K562 (cell line): ENCODE measurements at regions not wholly inside any gene's neighbourhood (a gene's known extent, or its start where the extent isn't known, plus 50 kb on each side); places are given as distances from the start of the nearest gene placed in this dataset.
A peak's percentile ranks its signal among the peaks of the same experiment; 100 is the strongest.

Experiments
- ATAC-seq: fragments of 200-7000 bp; cut with Tn5 transposase; 3 replicates; pipeline ENCODE4 v1.9.1; 2020; ENCODE audit warnings: moderate library complexity
- BruUV-seq: library from RNA; stranded (reverse); fragments of 400-500 nt; replicated peaks from 2 replicates; lab custom pipeline; 2021; lab: Mats Ljungman, UMichigan
- CTCF ChIA-PET: fragments of 300-600 bp; formaldehyde crosslinking; extraction: SDS; loops from one replicate; lab custom pipeline; 2021; ENCODE audit warnings: low intra/inter-chr PET ratio; lab: Yijun Ruan, JAX
- POLR2A ChIA-PET: fragments of 300-600, 350-650 bp; sonication (Branson Sonifier 250); formaldehyde crosslinking; extraction: SDS; loops from one replicate; lab custom pipeline; 2021; ENCODE audit warnings: antibody characterized with exemption, inconsistent platforms; lab: Yijun Ruan, JAX
- DNase-seq, 4 experiments: peaks; one replicate each; pipeline versions ENCODE4 v3.0.0 to v3.0.0-alpha.2; 2011 to 2018; ENCODE audit warnings: low spot score in 3 of 4, mixed read lengths in 3 of 4; ENCODE audit errors: extremely low read depth in 1 of 4
- FAIRE-seq: peaks from 2 replicates; lab custom pipeline; 2011; peaks lifted over from hg19 to GRCh38; lab: Jason Lieb, UNC
- H2AFZ ChIP-seq: 2 replicates; pipeline ENCODE4 v1.6.0; 2011; ENCODE audit warnings: low read depth, low read length, control low read depth, inconsistent platforms
- H3K27ac ChIP-seq: fragments of 200-600 bp; 3 replicates; pipeline ENCODE4 v1.8.0; 2011; ENCODE audit warnings: low read depth, mild to moderate bottlenecking, control low read depth, inconsistent platforms, low read length, moderate library complexity, mixed read lengths; ENCODE audit errors: extremely low read depth
- H3K27me3 ChIP-seq, 2 experiments: fragments of 300-600 bp in 1 of 2; 2 replicates in 1 of 2; 3 replicates in 1 of 2; pipeline versions ENCODE4 v1.6.0 to v1.8.0; 2011; ENCODE audit warnings: inconsistent platforms in 2 of 2, low read length in 2 of 2, mild to moderate bottlenecking in 1 of 2, mixed read lengths in 1 of 2, moderate library complexity in 1 of 2; ENCODE audit not compliant: control insufficient read depth in 2 of 2, insufficient read depth in 2 of 2
- H3K36me3 ChIP-seq: fragments of 300-600 bp; 3 replicates; pipeline ENCODE4 v1.8.0; 2011; ENCODE audit warnings: mild to moderate bottlenecking, low read length, inconsistent platforms; ENCODE audit not compliant: control insufficient read depth, insufficient read depth
- H3K4me1 ChIP-seq, 2 experiments: fragments of 200-600 bp in 1 of 2; replicated peaks in 1 of 2; 2 replicates in 1 of 2; 3 replicates in 1 of 2; pipeline versions ENCODE4 v1.5.1 to v1.8.0; 2011; ENCODE audit warnings: inconsistent platforms in 2 of 2, low read length in 2 of 2, mild to moderate bottlenecking in 1 of 2, mixed read lengths in 1 of 2, moderate library complexity in 1 of 2; ENCODE audit not compliant: control insufficient read depth in 2 of 2, insufficient read depth in 2 of 2
- H3K4me2 ChIP-seq: 2 replicates; pipeline ENCODE4 v1.6.1; 2011; ENCODE audit warnings: low read length, control low read depth, inconsistent platforms, mixed read lengths; ENCODE audit not compliant: insufficient read depth
- H3K4me3 ChIP-seq: fragments of 200-600 bp; sonication (generic), shearing (Covaris generic); 2 replicates; pipeline ENCODE4 v1.5.1; 2016; ENCODE audit warnings: control low read depth, inconsistent platforms
- H3K79me2 ChIP-seq: fragments of 200-600 bp; 3 replicates; pipeline ENCODE4 v1.8.0; 2011; ENCODE audit warnings: low read length, inconsistent platforms; ENCODE audit not compliant: control insufficient read depth, insufficient read depth
- H3K9ac ChIP-seq, 2 experiments: 2 replicates each; pipeline versions ENCODE4 v1.6.0 to v1.6.1; 2011; ENCODE audit warnings: low read depth in 2 of 2, low read length in 2 of 2, control low read depth in 1 of 2, inconsistent platforms in 1 of 2, mild to moderate bottlenecking in 1 of 2, mixed read lengths in 1 of 2; ENCODE audit not compliant: insufficient read depth in 1 of 2
- H3K9me1 ChIP-seq: one replicate; pipeline ENCODE4 v1.6.0; 2011; ENCODE audit warnings: inconsistent platforms, mild to moderate bottlenecking, low read length, moderate library complexity; ENCODE audit not compliant: control insufficient read depth, insufficient read depth
- H3K9me3 ChIP-seq: replicated peaks from 2 replicates; pipeline ENCODE4 v1.5.1; 2011; ENCODE audit warnings: low read depth, low read length, inconsistent platforms; ENCODE audit not compliant: control insufficient read depth, insufficient read depth
- H4K20me1 ChIP-seq: replicated peaks from 2 replicates; pipeline ENCODE4 v1.6.1; 2011; ENCODE audit warnings: low read length, inconsistent platforms, mixed read lengths; ENCODE audit not compliant: control insufficient read depth, insufficient read depth
- CBFA2T3 ChIP-seq: fragments of 450-650 bp; IDR thresholded peaks from 2 replicates; pipeline ENCODE4 v1.6.1; 2017
- FOXJ2 ChIP-seq: fragments of 200-800 bp; sonication (Bioruptor generic); IDR thresholded peaks from 2 replicates; pipeline ENCODE4 v1.6.1; 2016; ENCODE audit warnings: missing genetic modification characterization, missing compliant biosample characterization
- IFI16 ChIP-seq: fragments of 250-450 bp; sonication (Bioruptor Pico); IDR thresholded peaks from 2 replicates; pipeline ENCODE4 v2.1.2; 2022; ENCODE audit warnings: mild to moderate bottlenecking, inconsistent platforms
- KDM1A ChIP-seq, 2 experiments: fragments of 450-650 bp; IDR thresholded peaks; 2 replicates each; pipeline ENCODE4 v1.6.1; 2016; ENCODE audit warnings: mild to moderate bottlenecking in 2 of 2
- RCOR1 ChIP-seq, 2 experiments: IDR thresholded peaks; 2 replicates each; pipeline ENCODE4 v1.6.1; 2012; ENCODE audit warnings: low read depth in 2 of 2, low read length in 2 of 2, borderline replicate concordance in 1 of 2, improper control_type of control experiment in 1 of 2
- RFX1 ChIP-seq: fragments of 450-650 bp; IDR thresholded peaks from 2 replicates; pipeline ENCODE4 v1.6.1; 2016; ENCODE audit warnings: mild to moderate bottlenecking, moderate library complexity
- SMARCA5 ChIP-seq: fragments of 450-650 bp; IDR thresholded peaks from 2 replicates; pipeline ENCODE4 v1.6.1; 2016
- U2AF2 ChIP-seq: fragments of 200-400 bp; formaldehyde crosslinking; optimal IDR thresholded peaks from 2 replicates; pipeline ENCODE3; 2017; ENCODE audit warnings: low read depth, mild to moderate bottlenecking, low read length
- YY1 ChIP-seq, 3 experiments: IDR thresholded peaks; 2 replicates each; pipeline ENCODE4 v1.6.1; 2011; ENCODE audit warnings: low read length in 2 of 3, mild to moderate bottlenecking in 2 of 3, moderate library complexity in 2 of 3, borderline replicate concordance in 1 of 3, control low read depth in 1 of 3, low read depth in 1 of 3; ENCODE audit not compliant: insufficient read depth in 3 of 3, insufficient replicate concordance in 2 of 3, control insufficient read depth in 1 of 3, insufficient read length in 1 of 3; ENCODE audit errors: extremely low read depth in 1 of 3
- ZNF764 ChIP-seq: fragments of 250-450 bp; sonication (Bioruptor Pico); IDR thresholded peaks from 2 replicates; pipeline ENCODE4 v1.4.0; 2020; ENCODE audit warnings: low read depth, mild to moderate bottlenecking, moderate library complexity
- WGBS: fragments of 100-300 bp; shearing (Covaris generic); methylation state at CpG from one replicate; pipeline ENCODE4 v1.1.6; 2016; ENCODE audit warnings: low coverage, mixed read lengths; ENCODE audit not compliant: insufficient coverage; ENCODE audit errors: missing lambda C conversion rate; 5-methylcytosine and 5-hydroxymethylcytosine counted together
- in situ Hi-C: fragments of 300-500 bp; cut with MboI; formaldehyde crosslinking; loops from 4 replicates; pipeline ENCODE4 v1.15.0; 2018; ENCODE audit warnings: inconsistent platforms, mixed read lengths
- intact Hi-C: fragments of 100-400 bp; cut with micrococcal nuclease; formaldehyde crosslinking; loops from 2 replicates; pipeline ENCODE4 v1.14.2; 2022

- CTCF ChIA-PET, result no interaction called here
- Histone ChIP-seq H4K20me1 (peaks cover 25% of the 10 kb centered on the region), H3K9me1 (peaks cover 3% of the 10 kb centered on the region), H3K27ac (no peak overlapping the region), H3K4me2 (peak overlapping the region; percentile 16; the same call in 1 of the 2 replicates), H3K9me3 (no peaks in the 10 kb centered on the region), H3K79me2 (peaks cover 97% of the 10 kb centered on the region), H3K4me3 (no peak overlapping the region), H3K4me1 (peaks cover 0 to 47% of the 10 kb centered on the region in 2 experiments; a peak in 2 of 5 replicates), H2AFZ (no peak overlapping the region), H3K9ac (no peak overlapping the region), H3K27me3 (no peaks in the 10 kb centered on the region), H3K36me3 (peaks cover 66% of the 10 kb centered on the region)
- in situ Hi-C loops, result no loop called here
- POLR2A ChIA-PET, result interaction anchor here (0.5 to 8.6 kb wide), 4 partner anchors 8 to 20 kb away, joined by 3 to 56 read pairs (median 4); no protein-coding TSS in a partner anchor
- intact Hi-C loops, result loop anchor here (5.0 kb wide), 1 partner anchor 68 kb away; no protein-coding TSS in a partner anchor
- FAIRE-seq (no peak), DNase-seq (peak in 1 of 4 experiments; percentile 35), ATAC-seq (no peak)
- TF ChIP-seq RFX1, result peak; percentile 93
- TF ChIP-seq YY1 (IDR thresholded peaks at IDR 0.05; ENCODE audit: borderline replicate concordance in 1 of 3, control insufficient read depth in 1 of 3, extremely low read depth in 1 of 3, insufficient read depth in 3 of 3, insufficient read length in 1 of 3, insufficient replicate concordance in 2 of 3, low read depth in 1 of 3, low read length in 2 of 3), result no peak
- TF ChIP-seq ZNF764, result no peak
- no peak for TF ChIP-seq U2AF2
- peak; percentile 55; the same call in 1 of the 2 replicates for TF ChIP-seq FOXJ2 (tag)
- 0 out of 4 replicates have a peak, but pooled peaks of 1 of the 2 experiments have one; percentile 49 for TF ChIP-seq RCOR1 (IDR thresholded peaks at IDR 0.05; ENCODE audit: borderline replicate concordance in 1 of 2, low read depth in 2 of 2, low read length in 2 of 2)
- peak; percentile 17; the same call in 1 of the 2 replicates for TF ChIP-seq CBFA2T3
- no peak for TF ChIP-seq IFI16 (CRISPR knock-in tag)
- no peak for TF ChIP-seq SMARCA5
- TF ChIP-seq KDM1A (IDR thresholded peaks at IDR 0.05), result peak in 1 of 2 experiments; percentile 24; a peak in 1 of 4 replicates
- BruUV-seq, result no TSS peak
- WGBS, result 52% methylated on average over 5 of the region's 5 CpGs
Observed at GRCh38 chr15:95644100-95644875, 686.2 kb upstream of the NR2F2 start.
